Lower leg skin (tissue), 3 donors: ENCODE measurements at regions not wholly inside any gene's neighbourhood (a gene's known extent, or its start where the extent isn't known, plus 50 kb on each side); places are given as distances from the start of the nearest gene placed in this dataset.

Experiments
- CTCF ChIP-seq, 3 donors: fragments of 450-650 bp; IDR thresholded peaks; one replicate each; pipeline ENCODE4 v1.5.1; 2016; ENCODE audit warnings: antibody characterized with exemption in 3 of 3, mild to moderate bottlenecking in 3 of 3, moderate library complexity in 2 of 3
- POLR2A ChIP-seq, 2 donors: fragments of 450-650 bp; IDR thresholded peaks; one replicate each; pipeline ENCODE4 v1.6.1; 2016 to 2017; ENCODE audit warnings: antibody characterized with exemption in 2 of 2, mild to moderate bottlenecking in 1 of 2, moderate library complexity in 1 of 2

GRCh38 chr21:18655931-18656330 is 252.3 kb upstream of the TMPRSS15 start:
- TF ChIP-seq CTCF (IDR thresholded peaks at IDR 0.05), result no peak
- no peak for TF ChIP-seq POLR2A (IDR thresholded peaks at IDR 0.05)
